ENCODE measurements at regions not wholly inside any gene's neighbourhood (a gene's known extent, or its start where the extent isn't known, plus 50 kb on each side); places are given as distances from the start of the nearest gene placed in this dataset.

DNA sequence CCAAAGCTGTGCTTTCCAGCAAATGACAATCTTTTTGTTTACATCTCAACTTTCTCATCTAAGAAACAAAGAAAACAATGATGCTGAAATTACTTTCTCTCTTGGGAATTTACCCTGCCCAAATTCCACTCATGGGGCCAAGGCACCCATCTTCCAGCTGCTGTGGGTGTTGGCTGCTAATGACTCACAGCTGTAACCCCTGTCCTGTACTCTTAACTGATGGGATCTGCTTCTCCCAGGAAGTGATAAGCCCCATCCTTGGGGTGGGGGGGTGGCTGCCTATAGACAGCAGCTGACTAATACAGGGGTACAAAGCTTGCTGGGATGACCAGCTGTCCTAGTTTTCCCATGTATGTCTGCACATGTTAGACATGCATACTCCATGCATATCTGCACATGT is 938.6 kb downstream of the C6orf118 start:
- no peaks in the 10 kb centered on the region for H3K9me2 ChIP-seq (replicated peaks; ENCODE audit: low read depth, low read length)
- H3K9me3 ChIP-seq (ENCODE audit: insufficient read depth, low read depth, low read length), result no peaks in the 10 kb centered on the region
- no peaks in the 10 kb centered on the region for H4K20me1 ChIP-seq (ENCODE audit: insufficient read depth, low read length, poor library complexity, severe bottlenecking)
- H3F3A ChIP-seq (ENCODE audit: low read depth), result no peaks in the 10 kb centered on the region
- H3K27me3 ChIP-seq (ENCODE audit: insufficient read depth, low read length, poor library complexity, severe bottlenecking), result no peaks in the 10 kb centered on the region
- no peaks in the 10 kb centered on the region for H3K4me1 ChIP-seq (ENCODE audit: insufficient read depth, low read length, poor library complexity, severe bottlenecking)
- no peak overlapping the region for H3K4me3 ChIP-seq (ENCODE audit: low read length, poor library complexity, severe bottlenecking)
- H3K9ac ChIP-seq (ENCODE audit: low read depth, low read length, poor library complexity, severe bottlenecking), result no peak overlapping the region
- no peaks in the 10 kb centered on the region for H3K36me3 ChIP-seq (ENCODE audit: insufficient read depth, low read length)
- no peak for TF ChIP-seq EZH2phosphoT487 (IDR thresholded peaks at IDR 0.05; ENCODE audit: borderline replicate concordance)
- TF ChIP-seq, protein P1, sequence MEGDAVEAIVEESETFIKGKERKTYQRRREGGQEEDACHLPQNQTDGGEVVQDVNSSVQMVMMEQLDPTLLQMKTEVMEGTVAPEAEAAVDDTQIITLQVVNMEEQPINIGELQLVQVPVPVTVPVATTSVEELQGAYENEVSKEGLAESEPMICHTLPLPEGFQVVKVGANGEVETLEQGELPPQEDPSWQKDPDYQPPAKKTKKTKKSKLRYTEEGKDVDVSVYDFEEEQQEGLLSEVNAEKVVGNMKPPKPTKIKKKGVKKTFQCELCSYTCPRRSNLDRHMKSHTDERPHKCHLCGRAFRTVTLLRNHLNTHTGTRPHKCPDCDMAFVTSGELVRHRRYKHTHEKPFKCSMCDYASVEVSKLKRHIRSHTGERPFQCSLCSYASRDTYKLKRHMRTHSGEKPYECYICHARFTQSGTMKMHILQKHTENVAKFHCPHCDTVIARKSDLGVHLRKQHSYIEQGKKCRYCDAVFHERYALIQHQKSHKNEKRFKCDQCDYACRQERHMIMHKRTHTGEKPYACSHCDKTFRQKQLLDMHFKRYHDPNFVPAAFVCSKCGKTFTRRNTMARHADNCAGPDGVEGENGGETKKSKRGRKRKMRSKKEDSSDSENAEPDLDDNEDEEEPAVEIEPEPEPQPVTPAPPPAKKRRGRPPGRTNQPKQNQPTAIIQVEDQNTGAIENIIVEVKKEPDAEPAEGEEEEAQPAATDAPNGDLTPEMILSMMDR (conservative IDR thresholded peaks at IDR 0.05; ENCODE audit: low read length), result no peak
- H3K4me2 ChIP-seq (ENCODE audit: low read depth, low read length, poor library complexity, severe bottlenecking), result no peak overlapping the region
- H3K79me2 ChIP-seq (ENCODE audit: insufficient read depth, low read length), result no peaks in the 10 kb centered on the region
- no peak overlapping the region for H2AFZ ChIP-seq (ENCODE audit: low read length)

DNA sequence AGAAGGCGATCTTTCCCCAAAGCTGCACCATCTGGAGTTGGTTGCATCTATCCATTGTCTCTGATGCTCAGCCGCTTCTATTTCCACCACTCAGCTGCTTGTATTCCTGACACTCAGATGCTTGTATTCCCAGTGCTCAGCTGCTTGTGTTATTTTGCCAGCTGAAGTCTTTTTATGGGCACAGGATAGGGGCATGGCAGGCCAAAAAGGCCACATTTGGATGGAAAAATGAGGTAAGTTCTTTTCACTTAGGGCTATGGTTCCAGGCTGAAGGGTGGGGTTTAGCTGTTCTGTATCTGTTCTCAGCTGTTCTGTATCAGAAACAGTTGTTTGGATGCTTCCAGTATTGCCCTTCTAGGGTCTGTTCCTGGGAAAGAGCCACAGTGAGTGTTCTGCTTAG is 944.9 kb downstream of the QKI start:
- Histone ChIP-seq H3K79me2 (ENCODE audit: insufficient read depth, low read length) (no peaks in the 10 kb centered on the region), H3F3A (ENCODE audit: low read depth) (no peaks in the 10 kb centered on the region), H3K4me2 (ENCODE audit: low read depth, low read length, poor library complexity, severe bottlenecking) (no peak overlapping the region), H3K4me1 (ENCODE audit: insufficient read depth, low read length, poor library complexity, severe bottlenecking) (no peaks in the 10 kb centered on the region), H4K20me1 (ENCODE audit: insufficient read depth, low read length, poor library complexity, severe bottlenecking) (no peaks in the 10 kb centered on the region), H3K36me3 (ENCODE audit: insufficient read depth, low read length) (no peaks in the 10 kb centered on the region), H3K9me2 (replicated peaks; ENCODE audit: low read depth, low read length) (no peaks in the 10 kb centered on the region), H2AFZ (ENCODE audit: low read length) (no peak overlapping the region), H3K9ac (ENCODE audit: low read depth, low read length, poor library complexity, severe bottlenecking) (no peak overlapping the region), H3K4me3 (ENCODE audit: low read length, poor library complexity, severe bottlenecking) (no peak overlapping the region), H3K27me3 (ENCODE audit: insufficient read depth, low read length, poor library complexity, severe bottlenecking) (no peaks in the 10 kb centered on the region), H3K9me3 (ENCODE audit: insufficient read depth, low read depth, low read length) (no peaks in the 10 kb centered on the region)
- TF ChIP-seq EZH2phosphoT487 (IDR thresholded peaks at IDR 0.05; ENCODE audit: borderline replicate concordance), result no peak
- TF ChIP-seq, protein P1 (conservative IDR thresholded peaks at IDR 0.05; ENCODE audit: low read length), result no peak

DNA sequence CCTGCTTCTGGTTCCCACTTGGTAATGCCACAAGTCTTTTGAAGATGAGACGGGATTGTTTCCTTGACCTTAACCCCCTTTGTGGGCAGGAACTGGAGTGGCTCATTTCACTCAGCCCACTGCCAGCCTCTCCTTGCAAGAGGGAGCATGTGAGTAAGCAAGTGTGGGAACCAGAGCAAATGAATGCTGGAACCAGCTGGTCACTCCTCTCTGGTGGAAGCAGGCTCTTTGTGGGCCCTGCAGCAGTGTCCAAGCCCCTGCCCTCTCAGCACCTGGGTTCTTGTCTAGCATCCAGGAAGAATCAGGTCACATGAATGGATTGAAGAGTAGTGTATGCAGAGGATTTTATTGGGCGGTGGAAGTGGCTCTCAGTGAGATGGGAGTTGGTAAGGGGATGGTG is 944.5 kb downstream of the QKI start:
- Histone ChIP-seq H2AFZ (ENCODE audit: low read length) (no peak overlapping the region), H3K9me2 (replicated peaks; ENCODE audit: low read depth, low read length) (no peaks in the 10 kb centered on the region), H3K4me2 (ENCODE audit: low read depth, low read length, poor library complexity, severe bottlenecking) (no peak overlapping the region), H3K4me1 (ENCODE audit: insufficient read depth, low read length, poor library complexity, severe bottlenecking) (no peaks in the 10 kb centered on the region), H3K27me3 (ENCODE audit: insufficient read depth, low read length, poor library complexity, severe bottlenecking) (no peaks in the 10 kb centered on the region), H3K79me2 (ENCODE audit: insufficient read depth, low read length) (no peaks in the 10 kb centered on the region), H3K36me3 (ENCODE audit: insufficient read depth, low read length) (no peaks in the 10 kb centered on the region), H3K9ac (ENCODE audit: low read depth, low read length, poor library complexity, severe bottlenecking) (no peak overlapping the region), H4K20me1 (ENCODE audit: insufficient read depth, low read length, poor library complexity, severe bottlenecking) (no peaks in the 10 kb centered on the region), H3K9me3 (ENCODE audit: insufficient read depth, low read depth, low read length) (no peaks in the 10 kb centered on the region), H3K4me3 (ENCODE audit: low read length, poor library complexity, severe bottlenecking) (no peak overlapping the region), H3F3A (ENCODE audit: low read depth) (no peaks in the 10 kb centered on the region)
- TF ChIP-seq, protein P1 (conservative IDR thresholded peaks at IDR 0.05; ENCODE audit: low read length), result no peak
- no peak for TF ChIP-seq EZH2phosphoT487 (IDR thresholded peaks at IDR 0.05; ENCODE audit: borderline replicate concordance)
